ENCODE measurements at regions not wholly inside any gene's neighbourhood (a gene's known extent, or its start where the extent isn't known, plus 50 kb on each side); places are given as distances from the start of the nearest gene placed in this dataset.

GRCh38 chr9:7266911-7267595 is 509.3 kb downstream of the KDM4C start (continued):
- TF ChIP-seq, protein P1, sequence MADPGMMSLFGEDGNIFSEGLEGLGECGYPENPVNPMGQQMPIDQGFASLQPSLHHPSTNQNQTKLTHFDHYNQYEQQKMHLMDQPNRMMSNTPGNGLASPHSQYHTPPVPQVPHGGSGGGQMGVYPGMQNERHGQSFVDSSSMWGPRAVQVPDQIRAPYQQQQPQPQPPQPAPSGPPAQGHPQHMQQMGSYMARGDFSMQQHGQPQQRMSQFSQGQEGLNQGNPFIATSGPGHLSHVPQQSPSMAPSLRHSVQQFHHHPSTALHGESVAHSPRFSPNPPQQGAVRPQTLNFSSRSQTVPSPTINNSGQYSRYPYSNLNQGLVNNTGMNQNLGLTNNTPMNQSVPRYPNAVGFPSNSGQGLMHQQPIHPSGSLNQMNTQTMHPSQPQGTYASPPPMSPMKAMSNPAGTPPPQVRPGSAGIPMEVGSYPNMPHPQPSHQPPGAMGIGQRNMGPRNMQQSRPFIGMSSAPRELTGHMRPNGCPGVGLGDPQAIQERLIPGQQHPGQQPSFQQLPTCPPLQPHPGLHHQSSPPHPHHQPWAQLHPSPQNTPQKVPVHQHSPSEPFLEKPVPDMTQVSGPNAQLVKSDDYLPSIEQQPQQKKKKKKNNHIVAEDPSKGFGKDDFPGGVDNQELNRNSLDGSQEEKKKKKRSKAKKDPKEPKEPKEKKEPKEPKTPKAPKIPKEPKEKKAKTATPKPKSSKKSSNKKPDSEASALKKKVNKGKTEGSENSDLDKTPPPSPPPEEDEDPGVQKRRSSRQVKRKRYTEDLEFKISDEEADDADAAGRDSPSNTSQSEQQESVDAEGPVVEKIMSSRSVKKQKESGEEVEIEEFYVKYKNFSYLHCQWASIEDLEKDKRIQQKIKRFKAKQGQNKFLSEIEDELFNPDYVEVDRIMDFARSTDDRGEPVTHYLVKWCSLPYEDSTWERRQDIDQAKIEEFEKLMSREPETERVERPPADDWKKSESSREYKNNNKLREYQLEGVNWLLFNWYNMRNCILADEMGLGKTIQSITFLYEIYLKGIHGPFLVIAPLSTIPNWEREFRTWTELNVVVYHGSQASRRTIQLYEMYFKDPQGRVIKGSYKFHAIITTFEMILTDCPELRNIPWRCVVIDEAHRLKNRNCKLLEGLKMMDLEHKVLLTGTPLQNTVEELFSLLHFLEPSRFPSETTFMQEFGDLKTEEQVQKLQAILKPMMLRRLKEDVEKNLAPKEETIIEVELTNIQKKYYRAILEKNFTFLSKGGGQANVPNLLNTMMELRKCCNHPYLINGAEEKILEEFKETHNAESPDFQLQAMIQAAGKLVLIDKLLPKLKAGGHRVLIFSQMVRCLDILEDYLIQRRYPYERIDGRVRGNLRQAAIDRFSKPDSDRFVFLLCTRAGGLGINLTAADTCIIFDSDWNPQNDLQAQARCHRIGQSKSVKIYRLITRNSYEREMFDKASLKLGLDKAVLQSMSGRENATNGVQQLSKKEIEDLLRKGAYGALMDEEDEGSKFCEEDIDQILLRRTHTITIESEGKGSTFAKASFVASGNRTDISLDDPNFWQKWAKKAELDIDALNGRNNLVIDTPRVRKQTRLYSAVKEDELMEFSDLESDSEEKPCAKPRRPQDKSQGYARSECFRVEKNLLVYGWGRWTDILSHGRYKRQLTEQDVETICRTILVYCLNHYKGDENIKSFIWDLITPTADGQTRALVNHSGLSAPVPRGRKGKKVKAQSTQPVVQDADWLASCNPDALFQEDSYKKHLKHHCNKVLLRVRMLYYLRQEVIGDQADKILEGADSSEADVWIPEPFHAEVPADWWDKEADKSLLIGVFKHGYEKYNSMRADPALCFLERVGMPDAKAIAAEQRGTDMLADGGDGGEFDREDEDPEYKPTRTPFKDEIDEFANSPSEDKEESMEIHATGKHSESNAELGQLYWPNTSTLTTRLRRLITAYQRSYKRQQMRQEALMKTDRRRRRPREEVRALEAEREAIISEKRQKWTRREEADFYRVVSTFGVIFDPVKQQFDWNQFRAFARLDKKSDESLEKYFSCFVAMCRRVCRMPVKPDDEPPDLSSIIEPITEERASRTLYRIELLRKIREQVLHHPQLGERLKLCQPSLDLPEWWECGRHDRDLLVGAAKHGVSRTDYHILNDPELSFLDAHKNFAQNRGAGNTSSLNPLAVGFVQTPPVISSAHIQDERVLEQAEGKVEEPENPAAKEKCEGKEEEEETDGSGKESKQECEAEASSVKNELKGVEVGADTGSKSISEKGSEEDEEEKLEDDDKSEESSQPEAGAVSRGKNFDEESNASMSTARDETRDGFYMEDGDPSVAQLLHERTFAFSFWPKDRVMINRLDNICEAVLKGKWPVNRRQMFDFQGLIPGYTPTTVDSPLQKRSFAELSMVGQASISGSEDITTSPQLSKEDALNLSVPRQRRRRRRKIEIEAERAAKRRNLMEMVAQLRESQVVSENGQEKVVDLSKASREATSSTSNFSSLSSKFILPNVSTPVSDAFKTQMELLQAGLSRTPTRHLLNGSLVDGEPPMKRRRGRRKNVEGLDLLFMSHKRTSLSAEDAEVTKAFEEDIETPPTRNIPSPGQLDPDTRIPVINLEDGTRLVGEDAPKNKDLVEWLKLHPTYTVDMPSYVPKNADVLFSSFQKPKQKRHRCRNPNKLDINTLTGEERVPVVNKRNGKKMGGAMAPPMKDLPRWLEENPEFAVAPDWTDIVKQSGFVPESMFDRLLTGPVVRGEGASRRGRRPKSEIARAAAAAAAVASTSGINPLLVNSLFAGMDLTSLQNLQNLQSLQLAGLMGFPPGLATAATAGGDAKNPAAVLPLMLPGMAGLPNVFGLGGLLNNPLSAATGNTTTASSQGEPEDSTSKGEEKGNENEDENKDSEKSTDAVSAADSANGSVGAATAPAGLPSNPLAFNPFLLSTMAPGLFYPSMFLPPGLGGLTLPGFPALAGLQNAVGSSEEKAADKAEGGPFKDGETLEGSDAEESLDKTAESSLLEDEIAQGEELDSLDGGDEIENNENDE (IDR thresholded peaks at IDR 0.05; ENCODE audit: insufficient replicate concordance, low read length) = no peak
- TF ChIP-seq BRCA1 (IDR thresholded peaks at IDR 0.05; ENCODE audit: low read depth, low read length) (no peak), E2F6 (IDR thresholded peaks at IDR 0.05) (no peak), BCL11A (IDR thresholded peaks at IDR 0.05; ENCODE audit: low read depth in 2 of 2, low read length in 2 of 2) (no peak), SP2 (IDR thresholded peaks at IDR 0.05; ENCODE audit: low read length) (no peak), CHD2 (IDR thresholded peaks at IDR 0.05; ENCODE audit: low read length) (no peak), SIN3A (conservative IDR thresholded peaks at IDR 0.05 in 1 of 2, IDR thresholded peaks at IDR 0.05 in 1 of 2; ENCODE audit: low read depth in 1 of 2, low read length in 2 of 2) (no peak), PHF8 (conservative IDR thresholded peaks at IDR 0.05; ENCODE audit: low read depth, low read length) (no peak), SUZ12 (IDR thresholded peaks at IDR 0.05; ENCODE audit: low read length) (no peak), SIX5 (IDR thresholded peaks at IDR 0.05; ENCODE audit: low read depth, low read length) (no peak), TCF12 (IDR thresholded peaks at IDR 0.05; ENCODE audit: low read depth, low read length) (no peak)

Measured in H1 (cell line).